IMR-90 (cell line): ENCODE measurements at regions not wholly inside any gene's neighbourhood (a gene's known extent, or its start where the extent isn't known, plus 50 kb on each side); places are given as distances from the start of the nearest gene placed in this dataset.

Experiments used
- ATAC-seq: fragments of 200-7000 bp; cut with Tn5 transposase; 2 replicates; pipeline ENCODE4 v1.9.1; 2020; ENCODE audit warnings: low read depth, mild to moderate bottlenecking, moderate library complexity
- BruUV-seq: library from RNA; stranded (reverse); fragments of 400-500 nt; replicated peaks from 2 replicates; lab custom pipeline; 2021; lab: Mats Ljungman, UMichigan
- CTCF ChIA-PET: fragments of 300-600 bp; formaldehyde crosslinking; extraction: SDS; loops from one replicate; lab custom pipeline; 2021; ENCODE audit warnings: antibody characterized with exemption; lab: Yijun Ruan, JAX
- POLR2A ChIA-PET: fragments of 300-600 bp; sonication (Branson Sonifier 250); formaldehyde crosslinking; loops from one replicate; lab custom pipeline; 2022; ENCODE audit warnings: antibody characterized with exemption; ENCODE audit not compliant: unreplicated experiment; lab: Charles Lee
- DNase-seq: peaks from one replicate; pipeline ENCODE4 v3.0.0; 2013
- H2AFZ ChIP-seq: replicated peaks from 2 replicates; pipeline ENCODE3; 2013; ENCODE audit warnings: low read length, mild to moderate bottlenecking; ENCODE audit not compliant: poor library complexity
- H2AK5ac ChIP-seq: 2 replicates; pipeline ENCODE4 v1.6.1; 2013; ENCODE audit warnings: low read depth, low read length, inconsistent platforms
- H2AK9ac ChIP-seq: replicated peaks from 2 replicates; pipeline ENCODE3; 2013; ENCODE audit warnings: mild to moderate bottlenecking, low read depth, low read length, moderate library complexity; ENCODE audit not compliant: poor library complexity
- H2BK120ac ChIP-seq: 2 replicates; pipeline ENCODE4 v1.6.1; 2013; ENCODE audit warnings: low read depth, low read length, inconsistent platforms
- H2BK15ac ChIP-seq: 3 replicates; pipeline ENCODE4 v1.6.1; 2013; ENCODE audit warnings: low read depth, low read length, inconsistent platforms
- H2BK20ac ChIP-seq: 2 replicates; pipeline ENCODE4 v1.6.1; 2013; ENCODE audit warnings: low read depth, mild to moderate bottlenecking, inconsistent platforms, low read length, moderate library complexity
- H2BK5ac ChIP-seq: 2 replicates; pipeline ENCODE4 v1.6.1; 2013; ENCODE audit warnings: mild to moderate bottlenecking, low read depth, low read length, inconsistent platforms; ENCODE audit not compliant: poor library complexity, severe bottlenecking
- H3K14ac ChIP-seq: replicated peaks from 2 replicates; pipeline ENCODE4 v1.6.1; 2013; ENCODE audit warnings: low read depth, low read length, inconsistent platforms
- H3K18ac ChIP-seq: 2 replicates; pipeline ENCODE4 v1.6.1; 2013; ENCODE audit warnings: low read depth, low read length, control low read depth
- H3K23ac ChIP-seq: 2 replicates; pipeline ENCODE4 v1.6.1; 2013; ENCODE audit warnings: low read depth, low read length, inconsistent platforms
- H3K27ac ChIP-seq: 2 replicates; pipeline ENCODE4 v1.5.1; 2013; ENCODE audit warnings: mild to moderate bottlenecking, control low read depth, low read length; ENCODE audit not compliant: insufficient read depth
- H3K27me3 ChIP-seq: 2 replicates; pipeline ENCODE4 v1.6.1; 2013; ENCODE audit warnings: low read length; ENCODE audit not compliant: control insufficient read depth, insufficient read depth
- H3K36me3 ChIP-seq: 2 replicates; pipeline ENCODE4 v1.6.1; 2013; ENCODE audit warnings: low read length, mixed read lengths; ENCODE audit not compliant: control insufficient read depth, insufficient read depth
- H3K4ac ChIP-seq: 2 replicates; pipeline ENCODE4 v1.6.1; 2013; ENCODE audit warnings: low read depth, low read length, inconsistent platforms
- H3K4me1 ChIP-seq: 2 replicates; pipeline ENCODE4 v1.6.1; 2013; ENCODE audit warnings: low read length, mixed read lengths; ENCODE audit not compliant: control insufficient read depth, insufficient read depth
- H3K4me2 ChIP-seq: 2 replicates; pipeline ENCODE4 v1.6.1; 2013; ENCODE audit warnings: low read depth, mild to moderate bottlenecking, control low read depth, low read length, moderate library complexity
- H3K4me3 ChIP-seq: 2 replicates; pipeline ENCODE4 v1.5.1; 2013; ENCODE audit warnings: low read depth, mild to moderate bottlenecking, control low read depth, low read length, moderate library complexity; ENCODE audit not compliant: insufficient read depth
- H3K56ac ChIP-seq: 2 replicates; pipeline ENCODE4 v1.6.1; 2013; ENCODE audit warnings: low read length, inconsistent platforms; ENCODE audit not compliant: insufficient read depth; ENCODE audit errors: extremely low read depth
- H3K79me1 ChIP-seq, 2 experiments: 2 replicates each; pipeline ENCODE4 v1.6.1; 2013; ENCODE audit warnings: low read length in 2 of 2, inconsistent platforms in 1 of 2, low read depth in 1 of 2
- H3K9ac ChIP-seq: 2 replicates; pipeline ENCODE4 v1.6.1; 2013; ENCODE audit warnings: low read depth, low read length, control low read depth
- H3K9me1 ChIP-seq: 2 replicates; pipeline ENCODE4 v1.6.1; 2013; ENCODE audit warnings: low read length, inconsistent platforms; ENCODE audit not compliant: insufficient read depth
- H3K9me3 ChIP-seq: 2 replicates; pipeline ENCODE4 v1.6.1; 2013; ENCODE audit warnings: low read length; ENCODE audit not compliant: control insufficient read depth, insufficient read depth
- H4K20me1 ChIP-seq: 2 replicates; pipeline ENCODE4 v1.6.1; 2013; ENCODE audit warnings: low read length, inconsistent platforms; ENCODE audit not compliant: insufficient read depth
- H4K5ac ChIP-seq: 2 replicates; pipeline ENCODE4 v1.6.1; 2013; ENCODE audit warnings: mild to moderate bottlenecking, low read depth, low read length, control low read depth
- H4K8ac ChIP-seq, 2 experiments: 2 replicates each; pipeline ENCODE4 v1.6.1; 2013; ENCODE audit warnings: low read depth in 2 of 2, low read length in 2 of 2, control low read depth in 1 of 2, inconsistent platforms in 1 of 2
- H4K91ac ChIP-seq: 2 replicates; pipeline ENCODE4 v1.6.1; 2013; ENCODE audit warnings: low read depth, low read length, inconsistent platforms; ENCODE audit not compliant: insufficient read depth
- BHLHE40 ChIP-seq: fragments of 150-350 bp; IDR thresholded peaks from 2 replicates; pipeline ENCODE4 v1.6.1; 2016; ENCODE audit warnings: mild to moderate bottlenecking, low read depth, low read length
- CEBPB ChIP-seq: IDR thresholded peaks from 2 replicates; pipeline ENCODE4 v1.6.1; 2012; ENCODE audit warnings: low read depth, low read length, improper control_type of control experiment
- CHD1 ChIP-seq: IDR thresholded peaks from 2 replicates; pipeline ENCODE4 v1.6.1; 2012; ENCODE audit warnings: low read depth, low read length, improper control_type of control experiment
- FOS ChIP-seq: fragments of 150-350 bp; IDR thresholded peaks from 2 replicates; pipeline ENCODE4 v1.6.1; 2016; ENCODE audit warnings: low read depth, low read length
- MAFK ChIP-seq: IDR thresholded peaks from 2 replicates; pipeline ENCODE4 v1.6.1; 2012; ENCODE audit warnings: low read depth, low read length, improper control_type of control experiment
- MXI1 ChIP-seq: IDR thresholded peaks from 2 replicates; pipeline ENCODE4 v1.6.1; 2012; ENCODE audit warnings: low read depth, mild to moderate bottlenecking, low read length, moderate library complexity, borderline replicate concordance
- NFE2L2 ChIP-seq: fragments of 150-350 bp; IDR thresholded peaks from 2 replicates; pipeline ENCODE4 v1.6.1; 2016; ENCODE audit warnings: low read depth, mild to moderate bottlenecking, low read length
- POLR2A ChIP-seq: IDR thresholded peaks from 2 replicates; pipeline ENCODE4 v1.6.1; 2012; ENCODE audit warnings: mild to moderate bottlenecking, low read depth, low read length
- RFX5 ChIP-seq: IDR thresholded peaks from 2 replicates; pipeline ENCODE4 v1.8.0; 2012; ENCODE audit warnings: low read depth, mild to moderate bottlenecking, low read length, moderate library complexity
- WGBS, 2 experiments: methylation state at CpG; one replicate each; pipeline versions ENCODE4 v1.1.5 to v1.1.7; 2013; ENCODE audit warnings: missing lambda C conversion rate in 2 of 2; ENCODE audit not compliant: insufficient read length in 1 of 2; ENCODE audit errors: extremely low coverage in 2 of 2; 5-methylcytosine and 5-hydroxymethylcytosine counted together
- dilution Hi-C: fragments of 300-500 bp; cut with HindIII; formaldehyde crosslinking; loops from one replicate; pipeline ENCODE4 v1.14.3; 2018; ENCODE audit warnings: low sequenced_read_pairs; ENCODE audit not compliant: unreplicated experiment
- in situ Hi-C: fragments of 300-500 bp; cut with MboI; formaldehyde crosslinking; loops from 3 replicates; pipeline ENCODE4 v1.14.3; 2019; ENCODE audit warnings: low sequenced_read_pairs, inconsistent platforms, mixed read lengths
- intact Hi-C: fragments of 100-400 bp; cut with micrococcal nuclease; formaldehyde crosslinking; loops from 2 replicates; pipeline ENCODE4 v1.10.0; 2022
- TF ChIP-seq, protein P1 (sequence below): fragments of 150-350 bp; IDR thresholded peaks from 2 replicates; pipeline ENCODE4 v1.6.1; 2016; ENCODE audit warnings: low read depth, mild to moderate bottlenecking, low read length, moderate library complexity, borderline replicate concordance

DNA sequence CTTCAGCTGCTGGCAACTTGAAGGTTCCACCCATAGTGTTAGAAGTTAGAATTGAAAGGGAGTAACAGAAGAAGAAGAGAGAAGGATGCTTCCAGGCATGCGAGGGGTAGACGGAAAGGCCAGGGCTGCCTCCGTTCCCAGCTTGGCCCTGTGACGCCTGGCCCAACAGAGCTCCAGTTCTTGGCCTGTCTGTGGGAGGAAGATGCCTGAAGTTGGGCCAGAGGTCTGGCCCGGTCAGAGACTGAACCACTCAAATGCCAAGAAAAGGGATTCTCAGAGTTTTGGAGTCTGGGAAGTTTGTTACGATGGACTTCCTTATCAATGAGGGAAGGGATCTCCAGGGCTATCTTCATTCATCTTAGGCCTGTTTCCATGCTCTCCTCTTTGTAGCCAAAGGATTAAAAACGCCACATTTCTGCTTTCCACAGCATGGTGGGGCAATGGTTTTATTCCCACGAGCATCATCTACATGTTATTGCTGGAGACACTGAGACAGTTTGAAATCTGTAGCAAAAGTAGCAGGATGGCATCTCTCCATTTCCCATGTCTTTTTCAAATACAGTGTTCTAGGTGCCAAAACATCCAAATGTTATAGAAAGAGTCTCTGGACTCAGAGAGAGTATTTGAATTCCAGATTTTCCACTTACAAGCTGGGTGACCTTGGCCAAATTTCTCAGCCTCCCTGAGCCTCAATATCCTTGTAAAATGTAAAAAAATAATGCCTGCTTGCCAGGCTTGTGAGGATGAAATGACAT, 65.4 kb upstream of the ANKRD55 start:
- ChIA-PET CTCF (no interaction called here), POLR2A (no interaction called here)
- DNase-seq (no peak), ATAC-seq (no peak)
- dilution Hi-C loops (no loop called here), in situ Hi-C loops (no loop called here), intact Hi-C loops (no loop called here)
- Histone ChIP-seq H3K9me1 (peaks cover 5% of the 10 kb centered on the region; the same call in 1 of the 2 replicates), H2BK20ac (peak overlapping the region; percentile 20; the same call in 1 of the 2 replicates), H3K4me3 (no peak overlapping the region), H3K79me1 (no peaks in the 10 kb centered on the region), H3K4ac (no peak overlapping the region), H3K4me2 (no peak overlapping the region), H3K9me3 (no peaks in the 10 kb centered on the region; the same call in 1 of the 2 replicates), H3K36me3 (no peaks in the 10 kb centered on the region), H3K14ac (0 out of 2 replicates have a peak overlapping the region, but pooled peaks have one; percentile 14), H3K9ac (no peak overlapping the region), H3K18ac (no peak overlapping the region), H3K27me3 (no peaks in the 10 kb centered on the region), H2AFZ (no peak overlapping the region), H3K4me1 (peaks cover 4% of the 10 kb centered on the region; the same call in 1 of the 2 replicates), H4K20me1 (no peaks in the 10 kb centered on the region), H2BK5ac (no peak overlapping the region), H4K91ac (no peak overlapping the region), H3K27ac (no peak overlapping the region), H3K56ac (no peak overlapping the region), H2AK9ac (no peak overlapping the region), H3K23ac (no peak overlapping the region), H4K5ac (no peak overlapping the region; the same call in 1 of the 2 replicates), H2BK15ac (no peak overlapping the region), H2BK120ac (no peak overlapping the region), H4K8ac (no peak overlapping the region; a peak in 1 of 4 replicates), H2AK5ac (no peak overlapping the region)
- 85% methylated on average over 4 of the region's 8 CpGs; no CpG with 5 or more reads in 1 of the 2 experiments for WGBS, 2 experiments
- no TSS peak for BruUV-seq
- TF ChIP-seq CHD1 (no peak), BHLHE40 (no peak), MXI1 (no peak), CEBPB (no peak), NFE2L2 (no peak), MAFK (no peak), RFX5 (no peak), FOS (no peak), POLR2A (no peak)
- TF ChIP-seq, protein P1, sequence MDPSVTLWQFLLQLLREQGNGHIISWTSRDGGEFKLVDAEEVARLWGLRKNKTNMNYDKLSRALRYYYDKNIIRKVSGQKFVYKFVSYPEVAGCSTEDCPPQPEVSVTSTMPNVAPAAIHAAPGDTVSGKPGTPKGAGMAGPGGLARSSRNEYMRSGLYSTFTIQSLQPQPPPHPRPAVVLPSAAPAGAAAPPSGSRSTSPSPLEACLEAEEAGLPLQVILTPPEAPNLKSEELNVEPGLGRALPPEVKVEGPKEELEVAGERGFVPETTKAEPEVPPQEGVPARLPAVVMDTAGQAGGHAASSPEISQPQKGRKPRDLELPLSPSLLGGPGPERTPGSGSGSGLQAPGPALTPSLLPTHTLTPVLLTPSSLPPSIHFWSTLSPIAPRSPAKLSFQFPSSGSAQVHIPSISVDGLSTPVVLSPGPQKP: no peak
